CD4-positive, alpha-beta T cell (primary cell): ENCODE measurements at regions not wholly inside any gene's neighbourhood (a gene's known extent, or its start where the extent isn't known, plus 50 kb on each side); places are given as distances from the start of the nearest gene placed in this dataset.

Experiments
- ATAC-seq: fragments of 200-7000 bp; cut with Tn5 transposase; one replicate; pipeline ENCODE4 v1.10.0; 2022; ENCODE audit warnings: mild to moderate bottlenecking; ENCODE audit not compliant: poor library complexity
- CTCF ChIA-PET: fragments of 350-600 bp; sonication (Branson Sonifier 250); formaldehyde crosslinking; loops from one replicate; lab custom pipeline; 2021; ENCODE audit warnings: antibody characterized with exemption, inconsistent platforms; lab: Charles Lee
- POLR2A ChIA-PET: fragments of 350-600 bp; sonication (Branson Sonifier 250); formaldehyde crosslinking; loops from one replicate; lab custom pipeline; 2021; ENCODE audit warnings: antibody characterized with exemption, inconsistent platforms; lab: Charles Lee
- DNase-seq, 14 experiments: peaks; one replicate each; pipeline ENCODE4 v3.0.0-alpha.2; 2013 to 2020; ENCODE audit warnings: mixed read lengths in 2 of 14
- H3K27ac ChIP-seq, 2 donors: one replicate each; pipeline versions ENCODE4 v1.5.1 to v1.7.0; 2013; ENCODE audit warnings: low read length in 2 of 2, low read depth in 1 of 2, mild to moderate bottlenecking in 1 of 2
- H3K27me3 ChIP-seq, 2 experiments: 1 replicate in 1 of 2; 2 replicates in 1 of 2; pipeline versions ENCODE4 v1.6.1 to v1.7.0; 2013; ENCODE audit warnings: low read length in 2 of 2, control low read depth in 1 of 2, mild to moderate bottlenecking in 1 of 2, moderate library complexity in 1 of 2; ENCODE audit not compliant: insufficient read depth in 2 of 2, control insufficient read depth in 1 of 2
- H3K36me3 ChIP-seq: one replicate; pipeline ENCODE4 v1.6.1; 2013; ENCODE audit warnings: low read length, control low read depth; ENCODE audit not compliant: insufficient read depth
- H3K4me1 ChIP-seq: one replicate; pipeline ENCODE4 v1.6.1; 2013; ENCODE audit warnings: low read length, control low read depth; ENCODE audit not compliant: insufficient read depth
- H3K4me3 ChIP-seq: one replicate; pipeline ENCODE4 v1.5.1; 2013; ENCODE audit warnings: mild to moderate bottlenecking, low read length, moderate library complexity
- H3K9me3 ChIP-seq, 2 experiments: 1 replicate in 1 of 2; 2 replicates in 1 of 2; pipeline versions ENCODE4 v1.6.1 to v1.7.0; 2013; ENCODE audit warnings: low read length in 2 of 2, mild to moderate bottlenecking in 2 of 2, control low read depth in 1 of 2, moderate library complexity in 1 of 2; ENCODE audit not compliant: control insufficient read depth in 1 of 2, insufficient read depth in 1 of 2
- H3K27ac Mint-ChIP-seq: one replicate; pipeline ENCODE4 v1.8.0; 2020; ENCODE audit warnings: mixed read lengths
- H3K27me3 Mint-ChIP-seq: one replicate; pipeline ENCODE4 v1.8.0; 2021; ENCODE audit warnings: mixed read lengths
- H3K36me3 Mint-ChIP-seq: one replicate; pipeline ENCODE4 v1.8.0; 2021; ENCODE audit warnings: low read depth, mixed read lengths
- H3K4me1 Mint-ChIP-seq: one replicate; pipeline ENCODE4 v1.8.0; 2021; ENCODE audit warnings: low read depth, mixed read lengths
- H3K4me3 Mint-ChIP-seq: one replicate; pipeline ENCODE4 v1.8.0; 2020; ENCODE audit warnings: mild to moderate bottlenecking, mixed read lengths
- H3K9me3 Mint-ChIP-seq: one replicate; pipeline ENCODE4 v1.8.0; 2020; ENCODE audit warnings: mixed read lengths
- intact Hi-C, 2 experiments: fragments of 100-400 bp; cut with DNase I in 1 of 2; cut with micrococcal nuclease in 1 of 2; formaldehyde crosslinking; loops; one replicate each; pipeline versions ENCODE4 v1.15.1 to v1.9.0; 2023 to 2025; cut with DNase I, micrococcal nuclease
- TF ChIP-seq, protein P1 (sequence below): fragments of 200-600 bp; IDR thresholded peaks from one replicate; pipeline ENCODE4 v1.8.0; 2022; ENCODE audit warnings: antibody characterized with exemption, mild to moderate bottlenecking

DNA sequence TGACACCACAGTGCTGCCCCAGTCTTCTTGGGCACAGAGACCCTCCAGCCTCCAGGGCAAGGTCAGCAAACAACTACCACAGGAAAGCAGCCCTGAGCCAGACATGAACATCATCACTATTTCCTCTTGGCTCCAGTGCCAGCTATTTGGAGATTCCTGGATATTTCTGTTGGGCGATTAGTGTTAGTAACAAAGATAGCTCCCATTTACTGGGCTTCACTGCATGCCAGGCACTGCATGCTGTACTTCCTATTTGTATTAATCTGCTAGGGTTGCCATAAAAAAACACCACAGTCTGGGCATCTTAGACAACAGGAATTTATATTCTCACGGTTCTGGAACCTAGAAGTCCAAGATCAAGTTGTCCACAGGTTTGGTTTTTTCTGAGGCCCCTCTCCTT, 255.1 kb upstream of the STT3B start:
- H3K4me1 Mint-ChIP-seq = peaks cover 19% of the 10 kb centered on the region

DNA sequence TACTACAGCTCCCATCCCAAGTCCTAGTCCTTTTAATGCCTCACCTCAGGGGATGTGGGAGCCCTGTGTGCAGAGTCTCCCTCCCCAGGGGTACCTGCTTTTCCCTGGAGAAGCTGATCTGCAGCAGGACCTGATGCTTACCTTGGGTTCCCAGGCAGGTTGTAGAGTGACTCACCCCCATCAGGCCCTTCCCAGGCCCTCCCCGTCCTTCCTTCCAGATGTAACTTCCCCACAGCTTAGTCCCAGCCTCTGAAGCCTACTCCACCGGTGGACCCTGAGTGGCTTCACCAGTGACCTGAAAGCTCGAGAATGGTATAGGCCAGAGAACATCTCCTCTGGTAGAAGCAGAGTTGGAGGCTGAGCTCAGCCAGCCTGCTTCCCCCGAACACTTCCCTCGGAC, 254.2 kb upstream of the STT3B start:
- no peaks in the 10 kb centered on the region for H3K9me3 Mint-ChIP-seq
- no peaks in the 10 kb centered on the region for H3K27me3 ChIP-seq
- no peak overlapping the region for H3K4me3 ChIP-seq
- no peak overlapping the region for H3K27ac Mint-ChIP-seq
- POLR2A ChIA-PET = interaction anchor here (0.6 kb wide), 1 partner anchor 926 kb away, joined by 4 read pairs; no protein-coding TSS in a partner anchor
- H3K4me1 Mint-ChIP-seq = peaks cover 19% of the 10 kb centered on the region
- no peaks in the 10 kb centered on the region for H3K36me3 ChIP-seq
- no peak for ATAC-seq
- intact Hi-C loops = no loop called here
- no peak overlapping the region for H3K27ac ChIP-seq
- no peak overlapping the region for H3K4me3 Mint-ChIP-seq
- no peaks in the 10 kb centered on the region for H3K4me1 ChIP-seq
- no peaks in the 10 kb centered on the region for H3K9me3 ChIP-seq
- no peaks in the 10 kb centered on the region for H3K36me3 Mint-ChIP-seq
- TF ChIP-seq, protein P1, sequence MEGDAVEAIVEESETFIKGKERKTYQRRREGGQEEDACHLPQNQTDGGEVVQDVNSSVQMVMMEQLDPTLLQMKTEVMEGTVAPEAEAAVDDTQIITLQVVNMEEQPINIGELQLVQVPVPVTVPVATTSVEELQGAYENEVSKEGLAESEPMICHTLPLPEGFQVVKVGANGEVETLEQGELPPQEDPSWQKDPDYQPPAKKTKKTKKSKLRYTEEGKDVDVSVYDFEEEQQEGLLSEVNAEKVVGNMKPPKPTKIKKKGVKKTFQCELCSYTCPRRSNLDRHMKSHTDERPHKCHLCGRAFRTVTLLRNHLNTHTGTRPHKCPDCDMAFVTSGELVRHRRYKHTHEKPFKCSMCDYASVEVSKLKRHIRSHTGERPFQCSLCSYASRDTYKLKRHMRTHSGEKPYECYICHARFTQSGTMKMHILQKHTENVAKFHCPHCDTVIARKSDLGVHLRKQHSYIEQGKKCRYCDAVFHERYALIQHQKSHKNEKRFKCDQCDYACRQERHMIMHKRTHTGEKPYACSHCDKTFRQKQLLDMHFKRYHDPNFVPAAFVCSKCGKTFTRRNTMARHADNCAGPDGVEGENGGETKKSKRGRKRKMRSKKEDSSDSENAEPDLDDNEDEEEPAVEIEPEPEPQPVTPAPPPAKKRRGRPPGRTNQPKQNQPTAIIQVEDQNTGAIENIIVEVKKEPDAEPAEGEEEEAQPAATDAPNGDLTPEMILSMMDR = no peak
- DNase-seq = no peak
- no peaks in the 10 kb centered on the region for H3K27me3 Mint-ChIP-seq
- CTCF ChIA-PET = no interaction called here

More for the DNA sequence above, 255.1 kb upstream of the STT3B start:
- Mint-ChIP-seq H3K9me3 (no peaks in the 10 kb centered on the region), H3K27me3 (no peaks in the 10 kb centered on the region), H3K27ac (no peak overlapping the region), H3K4me3 (no peak overlapping the region), H3K36me3 (no peaks in the 10 kb centered on the region)
- Histone ChIP-seq H3K9me3 (no peaks in the 10 kb centered on the region), H3K4me1 (no peaks in the 10 kb centered on the region), H3K4me3 (no peak overlapping the region), H3K36me3 (no peaks in the 10 kb centered on the region), H3K27me3 (no peaks in the 10 kb centered on the region), H3K27ac (no peak overlapping the region)
- POLR2A ChIA-PET = no interaction called here
- intact Hi-C loops = no loop called here
- ATAC-seq (no peak), DNase-seq (no peak)
- CTCF ChIA-PET = no interaction called here
- TF ChIP-seq, protein P1 = no peak

DNA sequence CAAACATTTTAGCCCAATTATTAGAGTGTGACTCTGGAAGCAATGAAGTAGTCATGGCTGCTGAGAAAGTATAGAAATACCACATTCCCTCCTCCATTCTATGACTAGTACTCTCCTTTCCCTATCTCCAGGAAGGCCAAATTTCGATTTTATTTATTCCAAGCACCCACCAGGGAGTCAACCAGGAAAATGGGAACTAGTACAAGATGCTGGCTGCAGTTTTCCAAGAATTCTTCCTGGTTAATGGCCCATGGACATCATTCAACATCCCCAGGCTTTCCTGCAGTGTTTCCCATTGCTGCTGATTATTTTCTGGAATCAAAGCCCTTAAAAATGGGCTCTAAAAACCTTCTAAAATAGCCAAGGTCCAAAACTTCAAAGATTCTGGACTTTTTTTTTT, 247.9 kb upstream of the STT3B start:
- H3K4me3 Mint-ChIP-seq = no peak overlapping the region
- H3K4me1 ChIP-seq = peaks cover 18% of the 10 kb centered on the region
- POLR2A ChIA-PET = no interaction called here
- CTCF ChIA-PET = no interaction called here
- H3K27ac ChIP-seq = no peak overlapping the region
- H3K4me1 Mint-ChIP-seq = peaks cover 17% of the 10 kb centered on the region
- no peaks in the 10 kb centered on the region for H3K36me3 ChIP-seq
- TF ChIP-seq, protein P1 = no peak
- H3K4me3 ChIP-seq = no peak overlapping the region
- DNase-seq (no peak), ATAC-seq (no peak)
- intact Hi-C loops = no loop called here
- H3K36me3 Mint-ChIP-seq = no peaks in the 10 kb centered on the region
- no peaks in the 10 kb centered on the region for H3K27me3 ChIP-seq
- H3K9me3 ChIP-seq = no peaks in the 10 kb centered on the region
- H3K9me3 Mint-ChIP-seq = no peaks in the 10 kb centered on the region
- no peak overlapping the region for H3K27ac Mint-ChIP-seq
- no peaks in the 10 kb centered on the region for H3K27me3 Mint-ChIP-seq
